ENCODE measurements at regions not wholly inside any gene's neighbourhood (a gene's known extent, or its start where the extent isn't known, plus 50 kb on each side); places are given as distances from the start of the nearest gene placed in this dataset.
A peak's percentile ranks its signal among the peaks of the same experiment; 100 is the strongest.

DNA sequence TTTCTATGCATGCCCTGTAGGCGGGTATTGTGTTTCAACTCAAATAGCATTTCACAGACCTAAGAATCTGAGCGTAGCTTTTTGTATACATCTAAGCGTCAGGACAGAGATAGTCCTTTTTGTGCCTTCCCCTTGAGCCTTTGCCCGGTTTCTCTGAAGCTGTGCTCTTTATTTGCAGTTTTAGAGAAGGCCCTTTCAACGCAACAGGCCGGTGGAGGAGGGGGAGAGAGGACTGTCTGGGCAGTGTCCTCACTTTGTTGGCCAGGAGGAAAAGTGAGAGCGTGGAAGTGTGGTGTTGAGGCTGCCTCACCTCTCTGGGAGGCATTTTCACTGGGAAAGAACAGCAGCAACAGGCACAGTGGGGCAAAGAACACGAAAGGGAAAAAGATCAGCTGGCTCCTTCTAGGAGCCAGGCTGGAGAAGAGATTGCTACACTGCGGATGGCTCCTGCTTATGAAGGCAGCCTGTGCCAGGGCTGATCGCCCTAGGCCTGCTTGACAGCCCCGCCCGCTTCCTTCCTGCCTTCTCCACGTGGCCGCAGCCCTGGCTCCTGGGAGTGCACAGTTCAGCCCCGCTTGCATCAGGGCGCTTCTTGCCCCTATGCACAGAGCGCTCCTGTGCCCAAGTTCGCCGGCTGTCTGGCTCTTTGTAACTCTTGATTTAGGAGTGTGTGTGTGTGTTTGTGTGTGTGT is 195.6 kb upstream of the POU3F3 start:
- intact Hi-C loops (cut with DNase I): no loop called here
- ATAC-seq (peak; percentile 36 to 67 (median 52)), DNase-seq (peak; percentile 53 to 65)
- H3K36me3 ChIP-seq (ENCODE audit: insufficient read depth in 1 of 2, low read depth in 1 of 2): no peaks in the 10 kb centered on the region
- peaks cover 3% of the 10 kb centered on the region for H3K4me1 ChIP-seq
- H3K27me3 ChIP-seq (ENCODE audit: insufficient read depth in 3 of 3, low read length in 2 of 3): peaks cover 0 to 62% (median 5%) of the 10 kb centered on the region in 3 donors
- H3K4me3 ChIP-seq: no peak overlapping the region
- WGBS, 3 donors: 46 to 52% (median 46%) methylated on average over 18 to 19 of the region's 19 CpGs
- no peaks in the 10 kb centered on the region for H3K9me3 ChIP-seq
- H3K27ac ChIP-seq: no peak overlapping the region
- TF ChIP-seq, protein P1, sequence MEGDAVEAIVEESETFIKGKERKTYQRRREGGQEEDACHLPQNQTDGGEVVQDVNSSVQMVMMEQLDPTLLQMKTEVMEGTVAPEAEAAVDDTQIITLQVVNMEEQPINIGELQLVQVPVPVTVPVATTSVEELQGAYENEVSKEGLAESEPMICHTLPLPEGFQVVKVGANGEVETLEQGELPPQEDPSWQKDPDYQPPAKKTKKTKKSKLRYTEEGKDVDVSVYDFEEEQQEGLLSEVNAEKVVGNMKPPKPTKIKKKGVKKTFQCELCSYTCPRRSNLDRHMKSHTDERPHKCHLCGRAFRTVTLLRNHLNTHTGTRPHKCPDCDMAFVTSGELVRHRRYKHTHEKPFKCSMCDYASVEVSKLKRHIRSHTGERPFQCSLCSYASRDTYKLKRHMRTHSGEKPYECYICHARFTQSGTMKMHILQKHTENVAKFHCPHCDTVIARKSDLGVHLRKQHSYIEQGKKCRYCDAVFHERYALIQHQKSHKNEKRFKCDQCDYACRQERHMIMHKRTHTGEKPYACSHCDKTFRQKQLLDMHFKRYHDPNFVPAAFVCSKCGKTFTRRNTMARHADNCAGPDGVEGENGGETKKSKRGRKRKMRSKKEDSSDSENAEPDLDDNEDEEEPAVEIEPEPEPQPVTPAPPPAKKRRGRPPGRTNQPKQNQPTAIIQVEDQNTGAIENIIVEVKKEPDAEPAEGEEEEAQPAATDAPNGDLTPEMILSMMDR (IDR thresholded peaks at IDR 0.05): no peak

DNA sequence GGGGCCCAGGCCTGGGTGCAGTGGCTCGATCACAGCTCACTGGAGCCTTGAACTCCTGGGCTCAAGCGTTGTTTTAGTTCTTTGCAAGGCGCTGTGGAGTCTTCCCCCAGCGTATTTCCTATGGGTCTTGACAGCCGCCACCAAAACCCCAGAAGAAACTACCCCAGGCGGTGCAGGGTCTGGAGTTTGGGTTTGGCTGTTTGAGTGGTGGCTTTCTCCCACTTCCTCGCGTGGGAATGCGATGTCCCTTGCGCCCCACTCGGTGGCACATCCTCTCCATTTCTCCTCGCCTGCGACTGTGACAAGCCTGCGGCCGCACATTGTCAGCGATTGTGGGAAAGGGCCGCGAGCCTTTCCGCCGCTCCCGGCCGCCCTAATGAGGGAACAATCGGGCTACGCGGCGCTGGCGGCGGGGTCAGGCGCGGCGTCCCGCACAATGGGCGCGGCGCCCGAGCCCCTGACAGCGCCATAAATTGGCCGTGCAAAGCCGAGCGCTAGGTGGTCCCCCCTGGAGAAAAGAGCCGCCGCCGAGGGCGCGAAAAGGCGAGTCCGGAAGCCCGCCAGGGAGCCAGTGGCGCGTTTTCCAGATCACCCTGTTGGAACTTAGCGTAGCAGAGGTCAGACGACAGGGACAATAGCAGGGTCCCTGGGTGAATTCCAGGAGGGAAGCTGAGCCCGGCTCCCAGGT is 194.9 kb upstream of the POU3F3 start:
- Histone ChIP-seq H3K4me1 (peaks cover 3% of the 10 kb centered on the region), H3K4me3 (peak overlapping the region; percentile 52), H3K9me3 (no peaks in the 10 kb centered on the region), H3K36me3 (ENCODE audit: insufficient read depth in 1 of 2, low read depth in 1 of 2) (no peaks in the 10 kb centered on the region), H3K27me3 (ENCODE audit: insufficient read depth in 3 of 3, low read length in 2 of 3) (peaks cover 0 to 56% (median 5%) of the 10 kb centered on the region in 3 donors), H3K27ac (no peak overlapping the region)
- DNase-seq: peak in 1 of 2 donors; percentile 48
- peak in 1 of 4 donors; percentile 43 for ATAC-seq
- intact Hi-C loops (cut with DNase I): no loop called here
- TF ChIP-seq, protein P1 (IDR thresholded peaks at IDR 0.05): no peak
- WGBS, 3 donors: 6 to 11% (median 7%) methylated on average over 50 to 53 of the region's 53 CpGs

DNA sequence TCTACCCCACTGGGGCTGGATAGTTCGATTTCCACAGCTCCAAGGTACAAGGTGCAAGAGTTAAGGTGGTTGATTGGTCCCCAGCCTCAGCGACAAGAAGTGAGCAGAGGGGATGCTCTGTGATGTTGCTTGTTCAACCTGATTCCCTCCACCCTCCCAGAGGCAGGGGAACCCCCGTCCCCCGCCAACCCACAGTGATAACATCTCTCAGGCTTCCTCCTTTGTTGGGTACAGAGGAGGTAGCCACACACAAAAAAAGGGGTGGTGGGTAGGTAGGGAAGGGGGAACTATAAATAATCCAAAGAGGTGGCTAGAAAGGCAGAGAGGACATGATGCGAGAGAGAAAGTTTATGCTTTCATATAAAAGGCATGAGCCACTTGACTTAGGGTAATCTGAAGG is 192.9 kb upstream of the POU3F3 start:
- no peak for ATAC-seq
- no peak for DNase-seq
- Histone ChIP-seq H3K4me1 (peaks cover 3% of the 10 kb centered on the region), H3K9me3 (no peaks in the 10 kb centered on the region), H3K4me3 (no peak overlapping the region), H3K27ac (no peak overlapping the region), H3K36me3 (ENCODE audit: insufficient read depth in 1 of 2, low read depth in 1 of 2) (no peaks in the 10 kb centered on the region), H3K27me3 (ENCODE audit: insufficient read depth in 3 of 3, low read length in 2 of 3) (peaks cover 0 to 44% (median 5%) of the 10 kb centered on the region in 3 donors)
- TF ChIP-seq, protein P1 (IDR thresholded peaks at IDR 0.05): no peak
- WGBS, 3 donors: 84 to 87% (median 85%) methylated on average over 5 of the region's 5 CpGs
- intact Hi-C loops (cut with DNase I): no loop called here

DNA sequence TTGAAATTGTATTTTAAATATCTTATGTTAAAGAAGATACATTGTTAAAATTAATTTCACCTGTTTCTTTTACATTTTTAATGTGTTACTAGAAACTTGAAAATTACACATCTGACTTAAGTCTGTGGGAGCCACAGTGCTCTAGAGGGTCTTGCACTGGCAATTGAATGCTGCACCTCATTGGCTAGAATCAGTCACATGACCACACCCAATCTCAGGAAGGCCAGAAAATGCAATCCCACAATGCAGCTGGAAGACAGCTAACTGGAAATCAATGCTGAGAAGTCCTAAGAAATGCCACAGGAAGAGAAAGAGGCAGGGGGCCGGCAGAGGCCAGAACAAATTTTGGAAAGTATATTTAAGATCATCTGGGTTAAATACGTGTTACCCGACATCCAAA is 189.2 kb upstream of the POU3F3 start:
- intact Hi-C loops (cut with DNase I): no loop called here
- Histone ChIP-seq H3K36me3 (ENCODE audit: insufficient read depth in 1 of 2, low read depth in 1 of 2) (no peaks in the 10 kb centered on the region), H3K4me3 (no peak overlapping the region), H3K9me3 (no peaks in the 10 kb centered on the region), H3K4me1 (no peaks in the 10 kb centered on the region), H3K27ac (no peak overlapping the region), H3K27me3 (ENCODE audit: insufficient read depth in 3 of 3, low read length in 2 of 3) (peaks cover 0 to 18% (median 0%) of the 10 kb centered on the region in 3 donors)
- 73 to 86% (median 84%) methylated on average over 3 of the region's 3 CpGs for WGBS, 3 donors
- DNase-seq (no peak), ATAC-seq (no peak)
- TF ChIP-seq, protein P1 (IDR thresholded peaks at IDR 0.05): no peak

All from psoas muscle (tissue), 7 donors.